GM10266 (cell line): ENCODE measurements at regions not wholly inside any gene's neighbourhood (a gene's known extent, or its start where the extent isn't known, plus 50 kb on each side); places are given as distances from the start of the nearest gene placed in this dataset.

Experiments used
- DNase-seq: peaks from one replicate; pipeline ENCODE4 v3.0.0; 2012; ENCODE audit errors: extremely low spot score
- TF ChIP-seq, protein P1 (sequence below): IDR thresholded peaks from 2 replicates; pipeline ENCODE4 v1.5.1; 2012; ENCODE audit warnings: mild to moderate bottlenecking, low read depth; ENCODE audit not compliant: control insufficient read depth, insufficient read depth; ENCODE audit errors: missing control alignments

- DNase-seq, result no peak
- TF ChIP-seq, protein P1, sequence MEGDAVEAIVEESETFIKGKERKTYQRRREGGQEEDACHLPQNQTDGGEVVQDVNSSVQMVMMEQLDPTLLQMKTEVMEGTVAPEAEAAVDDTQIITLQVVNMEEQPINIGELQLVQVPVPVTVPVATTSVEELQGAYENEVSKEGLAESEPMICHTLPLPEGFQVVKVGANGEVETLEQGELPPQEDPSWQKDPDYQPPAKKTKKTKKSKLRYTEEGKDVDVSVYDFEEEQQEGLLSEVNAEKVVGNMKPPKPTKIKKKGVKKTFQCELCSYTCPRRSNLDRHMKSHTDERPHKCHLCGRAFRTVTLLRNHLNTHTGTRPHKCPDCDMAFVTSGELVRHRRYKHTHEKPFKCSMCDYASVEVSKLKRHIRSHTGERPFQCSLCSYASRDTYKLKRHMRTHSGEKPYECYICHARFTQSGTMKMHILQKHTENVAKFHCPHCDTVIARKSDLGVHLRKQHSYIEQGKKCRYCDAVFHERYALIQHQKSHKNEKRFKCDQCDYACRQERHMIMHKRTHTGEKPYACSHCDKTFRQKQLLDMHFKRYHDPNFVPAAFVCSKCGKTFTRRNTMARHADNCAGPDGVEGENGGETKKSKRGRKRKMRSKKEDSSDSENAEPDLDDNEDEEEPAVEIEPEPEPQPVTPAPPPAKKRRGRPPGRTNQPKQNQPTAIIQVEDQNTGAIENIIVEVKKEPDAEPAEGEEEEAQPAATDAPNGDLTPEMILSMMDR, result no peak
Observed at GRCh38 chr7:142681314-142682092, 67.8 kb upstream of the PRSS1 start.

DNA sequence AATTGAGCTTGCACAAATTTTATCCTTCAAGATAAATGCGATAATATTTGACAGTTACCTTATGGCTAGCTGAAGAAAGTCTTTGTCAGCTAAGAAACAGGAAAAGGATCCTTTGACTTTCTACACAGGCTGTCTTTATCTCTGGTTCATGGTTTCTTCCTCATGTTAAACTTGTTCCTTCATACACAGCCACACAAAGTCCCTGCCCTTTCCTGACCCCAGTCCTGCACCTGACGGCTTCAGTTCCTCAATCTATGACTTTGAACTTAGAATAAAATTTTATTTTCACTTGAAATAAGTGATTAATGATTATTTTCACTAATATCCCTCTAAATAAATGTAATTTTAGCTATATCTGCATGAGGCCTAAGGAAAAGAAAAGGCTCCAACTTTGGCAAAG is 77.8 kb upstream of the PRSS1 start:
- DNase-seq, result no peak
- TF ChIP-seq, protein P1, result no peak

- no peak for DNase-seq
- TF ChIP-seq, protein P1, result no peak
Observed at GRCh38 chr7:142670511-142670910, 78.8 kb upstream of the PRSS1 start.

DNA sequence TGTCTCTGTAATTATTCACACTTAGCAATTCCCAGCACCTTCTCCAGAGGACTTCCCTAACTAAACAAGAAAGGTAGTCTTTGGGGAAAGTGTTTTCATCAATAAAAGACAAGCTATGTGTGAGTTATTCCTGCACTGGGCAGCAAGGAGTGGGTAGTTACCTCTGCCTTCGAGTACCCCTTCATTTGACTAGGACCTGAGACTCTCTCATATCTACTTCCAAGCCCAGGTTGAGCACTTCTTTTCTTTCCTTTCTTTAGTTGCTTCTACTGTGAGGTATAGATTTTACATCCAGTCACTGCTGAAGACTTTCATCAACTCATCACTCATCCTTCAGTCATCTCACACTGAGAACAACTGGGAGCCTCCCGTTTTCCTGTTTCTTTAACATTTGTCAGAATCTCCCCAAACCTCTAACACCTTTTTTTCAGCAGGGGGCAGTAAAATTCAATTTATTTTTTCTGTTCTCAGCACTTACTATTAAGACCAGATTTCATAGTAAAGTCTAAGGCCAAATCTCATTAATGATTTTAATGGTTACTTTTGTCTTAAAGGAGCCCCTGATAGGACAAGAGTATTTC is 80.1 kb upstream of the PRSS1 start:
- DNase-seq, result peak; percentile 15
- TF ChIP-seq, protein P1, result peak; percentile 33

- TF ChIP-seq, protein P1, result no peak
- no peak for DNase-seq
Observed at GRCh38 chr7:142668495-142668894, 80.8 kb upstream of the PRSS1 start.

- no peak for DNase-seq
- TF ChIP-seq, protein P1, result no peak
Observed at GRCh38 chr7:142657376-142657775, 91.9 kb upstream of the PRSS1 start.

DNA sequence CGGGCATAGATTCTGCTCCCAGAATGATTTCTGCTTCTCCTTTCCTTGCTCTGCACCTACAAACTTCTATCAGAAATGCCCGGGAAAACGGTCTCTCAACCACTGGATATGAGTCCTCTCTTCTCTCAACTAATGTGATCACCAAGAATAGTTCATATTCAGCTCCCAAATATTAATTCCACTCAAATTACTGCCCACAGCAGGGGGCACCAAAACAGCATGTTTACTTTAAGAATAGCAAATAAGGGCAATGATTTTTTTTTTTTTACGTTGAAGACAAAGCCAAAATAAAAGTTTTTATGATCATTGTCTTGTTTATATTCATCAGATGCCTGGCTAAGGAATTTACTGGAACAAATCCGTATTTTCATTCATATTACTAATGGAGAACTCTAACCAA is 94.9 kb upstream of the PRSS1 start:
- no peak for DNase-seq
- TF ChIP-seq, protein P1, result peak; percentile 3
